ENCODE measurements at regions not wholly inside any gene's neighbourhood (a gene's known extent, or its start where the extent isn't known, plus 50 kb on each side); places are given as distances from the start of the nearest gene placed in this dataset.
"Not testable (repeated sequence)": the region's sequence is repeated elsewhere in the genome, so short reads cannot be mapped to it uniquely, and the experiment has no call there.

GRCh38 chr4:67332627-67333026 is 212.7 kb downstream of the CENPC start:
- no peak for DNase-seq (ENCODE audit: low read depth in 2 of 2)

- DNase-seq (ENCODE audit: low read depth in 2 of 2) = no peak
Measured at GRCh38 chr4:67328393-67328792, 216.9 kb downstream of the CENPC start.

GRCh38 chr4:67328018-67328278 is 217.4 kb downstream of the CENPC start:
- DNase-seq (ENCODE audit: low read depth in 2 of 2) = no peak

- peak in 1 of 2 donors; percentile 12 for DNase-seq (ENCODE audit: low read depth in 2 of 2)
Measured at GRCh38 chr4:67327245-67328017, 217.9 kb downstream of the CENPC start.

- no peak for DNase-seq (ENCODE audit: low read depth in 2 of 2)
Measured at GRCh38 chr4:67325791-67326190, 219.5 kb downstream of the CENPC start.

GRCh38 chr4:67320645-67321044 is 224.7 kb downstream of the CENPC start:
- DNase-seq (ENCODE audit: low read depth in 2 of 2) = no peak

- DNase-seq (ENCODE audit: low read depth in 2 of 2) = not testable (repeated sequence)
Measured at GRCh38 chr4:67319607-67320006, 225.7 kb downstream of the CENPC start.

- DNase-seq (ENCODE audit: low read depth in 2 of 2) = not testable (repeated sequence)
Measured at GRCh38 chr4:67300497-67301185, 244.7 kb downstream of the CENPC start.

- DNase-seq (ENCODE audit: low read depth in 2 of 2) = no peak
Measured at GRCh38 chr4:67292636-67293035, 252.7 kb downstream of the CENPC start.

GRCh38 chr4:67292045-67292444 is 253.3 kb downstream of the CENPC start:
- no peak for DNase-seq (ENCODE audit: low read depth in 2 of 2)

- DNase-seq (ENCODE audit: low read depth in 2 of 2) = no peak
Measured at GRCh38 chr4:67291644-67292043, 253.7 kb downstream of the CENPC start.

- no peak for DNase-seq (ENCODE audit: low read depth in 2 of 2)
Measured at GRCh38 chr4:67288964-67289363, 256.3 kb downstream of the CENPC start.

- DNase-seq (ENCODE audit: low read depth in 2 of 2) = no peak
Measured at GRCh38 chr4:67286724-67287123, 258.6 kb downstream of the CENPC start.

GRCh38 chr4:67282749-67283148 is 262.6 kb downstream of the CENPC start:
- no peak for DNase-seq (ENCODE audit: low read depth in 2 of 2)

GRCh38 chr4:67275179-67275750 is 270.0 kb downstream of the CENPC start:
- DNase-seq (ENCODE audit: low read depth in 2 of 2) = no peak

GRCh38 chr4:67274671-67275070 is 270.6 kb downstream of the CENPC start:
- not testable (repeated sequence) for DNase-seq (ENCODE audit: low read depth in 2 of 2)

- DNase-seq (ENCODE audit: low read depth in 2 of 2) = no peak
Measured at GRCh38 chr4:67273666-67274065, 271.6 kb downstream of the CENPC start.

- DNase-seq (ENCODE audit: low read depth in 2 of 2) = no peak
Measured at GRCh38 chr4:67261971-67262370, 283.3 kb downstream of the CENPC start.

GRCh38 chr4:67256388-67257043 is 288.8 kb downstream of the CENPC start:
- DNase-seq (ENCODE audit: low read depth in 2 of 2) = no peak

- no peak for DNase-seq (ENCODE audit: low read depth in 2 of 2)
Measured at GRCh38 chr4:67250131-67250896, 295.0 kb downstream of the CENPC start.

- DNase-seq (ENCODE audit: low read depth in 2 of 2) = no peak
Measured at GRCh38 chr4:67236788-67237187, 308.5 kb downstream of the CENPC start.

- DNase-seq (ENCODE audit: low read depth in 2 of 2) = no peak
Measured at GRCh38 chr4:67236318-67236717, 309.0 kb downstream of the CENPC start.

All from stimulated activated CD8-positive, alpha-beta memory T cell treated with anti-CD3 and anti-CD28 coated beads, Interleukin-7, amount 100 ng/mL, for 1 hour (primary cell).